Panc1 (cell line): ENCODE measurements at regions not wholly inside any gene's neighbourhood (a gene's known extent, or its start where the extent isn't known, plus 50 kb on each side); places are given as distances from the start of the nearest gene placed in this dataset.

Experiments
- ATAC-seq: fragments of 200-7000 bp; cut with Tn5 transposase; 2 replicates; pipeline ENCODE4 v1.9.1; 2020; ENCODE audit warnings: mild to moderate bottlenecking, moderate library complexity
- BruUV-seq: library from RNA; stranded (reverse); fragments of 400-500 nt; replicated peaks from 2 replicates; lab custom pipeline; 2021; lab: Mats Ljungman, UMichigan
- CTCF ChIA-PET: fragments of 300-600 bp; sonication (Branson Sonifier 250); formaldehyde crosslinking; loops from one replicate; lab custom pipeline; 2022; ENCODE audit warnings: antibody characterized with exemption; lab: Charles Lee
- POLR2A ChIA-PET: fragments of 300-600 bp; sonication (Branson Sonifier 250); formaldehyde crosslinking; loops from one replicate; lab custom pipeline; 2022; ENCODE audit warnings: antibody characterized with exemption; lab: Charles Lee
- DNase-seq: peaks from one replicate; pipeline ENCODE4 v3.0.0-alpha.2; 2010; ENCODE audit warnings: low read depth, low spot score
- H3K27ac ChIP-seq: 2 replicates; pipeline ENCODE4 v1.5.1; 2011; ENCODE audit warnings: mild to moderate bottlenecking, low read length, inconsistent platforms
- H3K27me3 ChIP-seq: fragments of 200-500 bp; sonication (Bioruptor generic); 2 replicates; pipeline ENCODE4 v1.6.0; 2014; ENCODE audit warnings: low read length, inconsistent platforms; ENCODE audit not compliant: control insufficient read depth, insufficient read depth
- H3K36me3 ChIP-seq: fragments of 200-500 bp; sonication (Bioruptor generic); 2 replicates; pipeline ENCODE4 v1.5.1; 2014; ENCODE audit warnings: inconsistent platforms, mild to moderate bottlenecking, low read length, moderate library complexity; ENCODE audit not compliant: control insufficient read depth, insufficient read depth
- H3K4me1 ChIP-seq: 2 replicates; pipeline ENCODE4 v1.5.1; 2011; ENCODE audit warnings: inconsistent platforms, mild to moderate bottlenecking, low read length, moderate library complexity; ENCODE audit not compliant: control insufficient read depth, insufficient read depth
- H3K4me3 ChIP-seq, 2 experiments: 2 replicates each; pipeline ENCODE4 v1.5.1; 2011 to 2012; ENCODE audit warnings: low read depth in 2 of 2, low read length in 2 of 2, mild to moderate bottlenecking in 2 of 2, inconsistent platforms in 1 of 2, moderate library complexity in 1 of 2
- H3K9me3 ChIP-seq: fragments of 200-500 bp; sonication (Bioruptor generic); 2 replicates; pipeline ENCODE4 v1.5.1; 2014; ENCODE audit warnings: low read depth, mild to moderate bottlenecking, inconsistent platforms, low read length, moderate library complexity; ENCODE audit not compliant: control insufficient read depth, insufficient read depth
- CTCF ChIP-seq: fragments of 450-650 bp; IDR thresholded peaks from 2 replicates; pipeline ENCODE4 v1.5.1; 2017; ENCODE audit warnings: mild to moderate bottlenecking
- POLR2AphosphoS5 ChIP-seq: IDR thresholded peaks from 2 replicates; pipeline ENCODE4 v1.6.1; 2012; ENCODE audit warnings: mild to moderate bottlenecking, low read depth, low read length, moderate library complexity
- REST ChIP-seq, 2 experiments: IDR thresholded peaks; 2 replicates each; pipeline ENCODE4 v1.6.1; 2011 to 2012; ENCODE audit warnings: low read depth in 2 of 2, control low read depth in 1 of 2, low read length in 1 of 2, mild to moderate bottlenecking in 1 of 2, moderate library complexity in 1 of 2; ENCODE audit not compliant: insufficient read depth in 1 of 2
- SIN3A ChIP-seq: IDR thresholded peaks from 2 replicates; pipeline ENCODE4 v1.6.1; 2012; ENCODE audit warnings: low read depth, mild to moderate bottlenecking, low read length, moderate library complexity, borderline replicate concordance; ENCODE audit not compliant: insufficient read depth
- TCF7L2 ChIP-seq: IDR thresholded peaks from 2 replicates; pipeline ENCODE4 v1.6.1; 2011; ENCODE audit warnings: mild to moderate bottlenecking, low read depth, low read length, inconsistent platforms
- in situ Hi-C: cut with HindIII; loops from 2 replicates; pipeline ENCODE4 v1.10.0; 2016; ENCODE audit warnings: low sequenced_read_pairs, low pct_unique_long_range_greater_than_20kb
- intact Hi-C: fragments of 100-400 bp; cut with micrococcal nuclease; formaldehyde crosslinking; loops from one replicate; pipeline ENCODE4 v1.10.0; 2022; ENCODE audit not compliant: unreplicated experiment

- DNase-seq (no peak), ATAC-seq (no peak)
- Histone ChIP-seq H3K36me3 (no peaks in the 10 kb centered on the region), H3K4me3 (no peak overlapping the region), H3K27ac (no peak overlapping the region), H3K27me3 (no peaks in the 10 kb centered on the region), H3K4me1 (no peaks in the 10 kb centered on the region), H3K9me3 (no peaks in the 10 kb centered on the region)
- BruUV-seq = no TSS peak
- CTCF ChIA-PET = no interaction called here
- intact Hi-C loops (no loop called here), in situ Hi-C loops (no loop called here)
- TF ChIP-seq REST (IDR thresholded peaks at IDR 0.05; ENCODE audit: insufficient read depth in 1 of 2, low read depth in 2 of 2, low read length in 1 of 2) = no peak
- TF ChIP-seq SIN3A = no peak
- TF ChIP-seq POLR2AphosphoS5 = no peak
- TF ChIP-seq TCF7L2 = no peak
- no peak for TF ChIP-seq CTCF
- POLR2A ChIA-PET = no interaction called here
These were observed 542.5 kb downstream of the GATA3 start for GRCh38 chr10:8596929-8597472.

- no peaks in the 10 kb centered on the region for H3K27me3 ChIP-seq
- no peaks in the 10 kb centered on the region for H3K4me1 ChIP-seq
- in situ Hi-C loops (no loop called here), intact Hi-C loops (no loop called here)
- peaks cover 5% of the 10 kb centered on the region; the same call in 1 of the 2 replicates for H3K9me3 ChIP-seq
- no peak overlapping the region for H3K4me3 ChIP-seq
- no peak overlapping the region for H3K27ac ChIP-seq
- TF ChIP-seq POLR2AphosphoS5 (no peak), TCF7L2 (no peak), CTCF (no peak), SIN3A (no peak), REST (IDR thresholded peaks at IDR 0.05; ENCODE audit: insufficient read depth in 1 of 2, low read depth in 2 of 2, low read length in 1 of 2) (no peak)
- CTCF ChIA-PET = no interaction called here
- DNase-seq (no peak), ATAC-seq (no peak)
- POLR2A ChIA-PET = no interaction called here
- H3K36me3 ChIP-seq = no peaks in the 10 kb centered on the region
- no TSS peak for BruUV-seq
These were observed 545.7 kb downstream of the GATA3 start for GRCh38 chr10:8600192-8600591.
